ENCODE measurements at regions not wholly inside any gene's neighbourhood (a gene's known extent, or its start where the extent isn't known, plus 50 kb on each side); places are given as distances from the start of the nearest gene placed in this dataset.
"Not testable (repeated sequence)": the region's sequence is repeated elsewhere in the genome, so short reads cannot be mapped to it uniquely, and the experiment has no call there.

- TF ChIP-seq SMC3 (IDR thresholded peaks at IDR 0.05; ENCODE audit: low read length); POLR2A (IDR thresholded peaks at IDR 0.05; ENCODE audit: insufficient read depth in 1 of 2, low read depth in 2 of 2, low read length in 2 of 2); TCF7L2 (IDR thresholded peaks at IDR 0.05; ENCODE audit: low read depth, low read length); CTCF (CRISPR knock-in tag; IDR thresholded peaks at IDR 0.05): not testable (repeated sequence)
Measured at GRCh38 chr16:73943184-73943583, 353.4 kb upstream of the PSMD7 start.

Data from HepG2 (cell line).